NB4 (cell line): ENCODE measurements at regions not wholly inside any gene's neighbourhood (a gene's known extent, or its start where the extent isn't known, plus 50 kb on each side); places are given as distances from the start of the nearest gene placed in this dataset.

Experiments used
- POLR2A ChIP-seq: IDR thresholded peaks from 2 replicates; pipeline ENCODE4 v1.6.1; 2011; ENCODE audit warnings: mild to moderate bottlenecking; ENCODE audit not compliant: insufficient read length; ENCODE audit errors: extremely low read depth
- TF ChIP-seq, protein P1 (sequence below): IDR thresholded peaks from one replicate; pipeline ENCODE4 v1.5.1; 2012; ENCODE audit warnings: low read depth, low read length

DNA sequence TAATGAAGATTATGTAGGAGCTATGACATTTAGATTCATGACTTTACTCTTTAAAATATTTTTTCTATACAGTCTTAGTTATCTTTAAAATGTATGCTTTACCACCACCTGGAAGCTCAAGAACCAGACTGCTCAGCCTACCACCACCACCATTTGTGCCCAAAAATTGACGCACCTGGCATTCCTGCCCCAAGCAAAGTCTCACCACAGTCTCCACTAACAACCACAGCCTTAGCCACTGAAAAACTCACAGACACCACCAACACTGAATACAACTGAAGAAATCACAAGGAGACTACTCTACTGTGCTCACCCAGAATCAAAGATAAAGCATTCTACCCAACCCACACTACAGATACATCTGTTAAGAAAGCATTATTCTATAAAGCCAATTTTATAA is 201.9 kb upstream of the PDE10A start:
- TF ChIP-seq, protein P1, sequence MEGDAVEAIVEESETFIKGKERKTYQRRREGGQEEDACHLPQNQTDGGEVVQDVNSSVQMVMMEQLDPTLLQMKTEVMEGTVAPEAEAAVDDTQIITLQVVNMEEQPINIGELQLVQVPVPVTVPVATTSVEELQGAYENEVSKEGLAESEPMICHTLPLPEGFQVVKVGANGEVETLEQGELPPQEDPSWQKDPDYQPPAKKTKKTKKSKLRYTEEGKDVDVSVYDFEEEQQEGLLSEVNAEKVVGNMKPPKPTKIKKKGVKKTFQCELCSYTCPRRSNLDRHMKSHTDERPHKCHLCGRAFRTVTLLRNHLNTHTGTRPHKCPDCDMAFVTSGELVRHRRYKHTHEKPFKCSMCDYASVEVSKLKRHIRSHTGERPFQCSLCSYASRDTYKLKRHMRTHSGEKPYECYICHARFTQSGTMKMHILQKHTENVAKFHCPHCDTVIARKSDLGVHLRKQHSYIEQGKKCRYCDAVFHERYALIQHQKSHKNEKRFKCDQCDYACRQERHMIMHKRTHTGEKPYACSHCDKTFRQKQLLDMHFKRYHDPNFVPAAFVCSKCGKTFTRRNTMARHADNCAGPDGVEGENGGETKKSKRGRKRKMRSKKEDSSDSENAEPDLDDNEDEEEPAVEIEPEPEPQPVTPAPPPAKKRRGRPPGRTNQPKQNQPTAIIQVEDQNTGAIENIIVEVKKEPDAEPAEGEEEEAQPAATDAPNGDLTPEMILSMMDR, result no peak
- no peak for TF ChIP-seq POLR2A
